Lower lobe of right lung (tissue), 2 donors: ENCODE measurements at regions not wholly inside any gene's neighbourhood (a gene's known extent, or its start where the extent isn't known, plus 50 kb on each side); places are given as distances from the start of the nearest gene placed in this dataset.

ENCODE experiments used
- ATAC-seq, 2 donors: fragments of 200-7000 bp; cut with Tn5 transposase; one replicate each; pipeline ENCODE4 v1.9.1; 2020 to 2022; ENCODE audit warnings: mild to moderate bottlenecking in 2 of 2, moderate library complexity in 2 of 2
- DNase-seq: peaks from one replicate; pipeline ENCODE4 v3.0.0-alpha.2; 2020
- H3K27ac ChIP-seq: fragments of 200-600 bp; one replicate; pipeline ENCODE4 v1.8.0; 2022
- H3K27me3 ChIP-seq: fragments of 200-600 bp; one replicate; pipeline ENCODE4 v1.8.0; 2022; ENCODE audit warnings: low read depth
- H3K36me3 ChIP-seq: fragments of 200-600 bp; one replicate; pipeline ENCODE4 v1.8.0; 2022; ENCODE audit warnings: mild to moderate bottlenecking
- H3K4me1 ChIP-seq: fragments of 200-600 bp; one replicate; pipeline ENCODE4 v1.8.0; 2022
- H3K4me3 ChIP-seq: fragments of 200-600 bp; one replicate; pipeline ENCODE4 v1.8.0; 2022; ENCODE audit warnings: mild to moderate bottlenecking
- H3K9me3 ChIP-seq: fragments of 200-600 bp; one replicate; pipeline ENCODE4 v1.8.0; 2022
- intact Hi-C: fragments of 100-400 bp; cut with DNase I; formaldehyde crosslinking; loops from one replicate; pipeline ENCODE4 v1.11.0; 2022
- TF ChIP-seq, protein P1 (sequence below): fragments of 200-600 bp; IDR thresholded peaks from one replicate; pipeline ENCODE4 v1.8.0; 2022; ENCODE audit warnings: antibody characterized with exemption, mild to moderate bottlenecking
- donor health status: DM: no; HTN: yes; CAD: no; lungs with severe emphysema.

DNA sequence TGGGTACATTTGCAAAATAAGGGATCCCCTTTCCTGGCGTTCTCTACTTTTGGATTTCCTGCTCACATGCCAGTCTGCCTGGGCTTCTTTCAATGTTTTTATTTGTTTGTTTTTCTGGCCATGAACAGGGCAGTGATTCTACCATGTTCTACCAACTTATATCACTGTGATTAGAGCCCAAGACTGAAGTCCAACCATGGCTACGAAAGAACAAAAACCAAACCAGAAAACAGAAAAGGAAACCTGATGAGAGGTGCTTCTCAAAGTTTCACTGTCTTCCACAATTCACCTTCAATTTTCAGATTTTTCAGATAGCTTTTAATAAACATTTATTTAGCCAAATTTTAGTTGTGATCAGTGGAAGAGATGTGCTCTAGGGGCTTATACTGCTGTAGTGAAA lies 187.6 kb upstream of the TACR3 start:
- Histone ChIP-seq H3K27me3 (no peaks in the 10 kb centered on the region), H3K4me3 (no peak overlapping the region), H3K9me3 (no peaks in the 10 kb centered on the region), H3K36me3 (no peaks in the 10 kb centered on the region), H3K27ac (no peak overlapping the region), H3K4me1 (no peaks in the 10 kb centered on the region)
- no peak for ATAC-seq
- TF ChIP-seq, protein P1, sequence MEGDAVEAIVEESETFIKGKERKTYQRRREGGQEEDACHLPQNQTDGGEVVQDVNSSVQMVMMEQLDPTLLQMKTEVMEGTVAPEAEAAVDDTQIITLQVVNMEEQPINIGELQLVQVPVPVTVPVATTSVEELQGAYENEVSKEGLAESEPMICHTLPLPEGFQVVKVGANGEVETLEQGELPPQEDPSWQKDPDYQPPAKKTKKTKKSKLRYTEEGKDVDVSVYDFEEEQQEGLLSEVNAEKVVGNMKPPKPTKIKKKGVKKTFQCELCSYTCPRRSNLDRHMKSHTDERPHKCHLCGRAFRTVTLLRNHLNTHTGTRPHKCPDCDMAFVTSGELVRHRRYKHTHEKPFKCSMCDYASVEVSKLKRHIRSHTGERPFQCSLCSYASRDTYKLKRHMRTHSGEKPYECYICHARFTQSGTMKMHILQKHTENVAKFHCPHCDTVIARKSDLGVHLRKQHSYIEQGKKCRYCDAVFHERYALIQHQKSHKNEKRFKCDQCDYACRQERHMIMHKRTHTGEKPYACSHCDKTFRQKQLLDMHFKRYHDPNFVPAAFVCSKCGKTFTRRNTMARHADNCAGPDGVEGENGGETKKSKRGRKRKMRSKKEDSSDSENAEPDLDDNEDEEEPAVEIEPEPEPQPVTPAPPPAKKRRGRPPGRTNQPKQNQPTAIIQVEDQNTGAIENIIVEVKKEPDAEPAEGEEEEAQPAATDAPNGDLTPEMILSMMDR = no peak
- intact Hi-C loops = no loop called here
- DNase-seq = no peak

DNA sequence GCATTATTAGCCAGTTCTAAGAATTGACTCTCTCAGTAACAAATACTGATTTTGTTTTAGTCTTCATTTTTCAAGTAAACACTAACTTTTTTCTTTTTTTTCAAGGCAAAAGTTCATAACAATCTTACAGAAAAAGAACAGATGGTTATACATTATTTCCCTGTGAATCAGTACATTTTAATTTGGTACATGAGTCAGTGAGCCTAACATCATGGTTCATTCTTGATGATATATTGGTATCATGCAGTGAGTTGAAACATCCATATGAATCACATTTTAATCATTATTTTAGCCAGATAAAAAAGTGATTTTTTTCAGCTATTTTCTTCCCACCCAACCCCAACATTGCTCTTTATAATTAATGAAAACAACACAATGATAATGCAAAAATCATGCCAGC lies 184.3 kb upstream of the TACR3 start:
- no peak for DNase-seq

DNA sequence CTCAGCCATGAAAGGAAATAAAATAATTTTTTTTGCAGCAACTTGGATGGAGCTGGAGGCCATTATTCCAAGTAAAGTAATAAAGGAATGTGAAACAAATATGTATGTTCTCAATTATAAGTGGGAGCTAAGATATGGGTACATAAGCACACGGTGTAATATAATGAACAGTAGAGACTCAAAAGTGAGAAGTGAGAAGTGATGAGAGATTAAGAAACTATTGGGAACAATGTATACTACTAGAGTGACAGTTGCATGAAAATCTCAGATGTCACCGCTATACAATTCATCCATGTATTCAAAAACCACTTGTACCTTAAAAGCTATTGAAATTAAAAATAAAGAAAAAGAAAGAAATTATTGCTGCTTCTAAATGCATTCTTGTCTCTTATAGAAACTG lies 182.9 kb upstream of the TACR3 start:
- Histone ChIP-seq H3K27me3 (no peaks in the 10 kb centered on the region), H3K27ac (no peak overlapping the region), H3K9me3 (no peaks in the 10 kb centered on the region), H3K36me3 (no peaks in the 10 kb centered on the region), H3K4me1 (no peaks in the 10 kb centered on the region), H3K4me3 (no peak overlapping the region)
- intact Hi-C loops = no loop called here
- no peak for DNase-seq
- no peak for ATAC-seq
- TF ChIP-seq, protein P1 = no peak

More for the DNA sequence above, 184.3 kb upstream of the TACR3 start:
- intact Hi-C loops = no loop called here
- TF ChIP-seq, protein P1 = no peak
- Histone ChIP-seq H3K9me3 (no peaks in the 10 kb centered on the region), H3K27me3 (no peaks in the 10 kb centered on the region), H3K27ac (no peak overlapping the region), H3K4me3 (no peak overlapping the region), H3K36me3 (no peaks in the 10 kb centered on the region), H3K4me1 (no peaks in the 10 kb centered on the region)
- ATAC-seq = no peak

DNA sequence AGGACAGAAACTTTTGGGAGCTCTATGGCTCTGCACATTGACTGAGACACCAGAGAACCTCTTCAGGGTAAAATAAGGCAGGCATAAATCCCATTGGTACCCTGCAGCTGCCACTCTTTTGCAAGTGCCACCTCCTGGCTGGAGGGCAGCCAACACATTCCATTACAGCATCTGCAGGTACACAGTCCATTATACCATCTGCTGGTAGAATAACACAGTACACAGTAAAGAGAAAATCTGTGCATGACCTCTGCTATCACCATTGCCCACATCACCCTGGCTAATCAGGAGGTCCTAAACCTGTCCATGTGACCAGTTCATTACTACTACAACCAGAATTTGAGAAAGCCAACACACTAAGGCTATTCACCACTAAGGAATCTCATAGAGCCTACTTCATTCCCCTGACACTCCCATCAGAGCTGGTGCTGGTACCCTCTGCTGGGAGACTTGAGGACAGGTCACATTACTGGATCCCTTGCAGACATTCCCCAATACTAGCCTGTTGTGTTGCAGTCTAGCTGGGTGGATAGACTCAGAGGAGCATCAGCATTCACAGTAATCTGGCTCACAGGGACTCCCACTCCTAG lies 176.2 kb upstream of the TACR3 start:
- Histone ChIP-seq H3K27me3 (no peaks in the 10 kb centered on the region), H3K9me3 (peaks cover 7% of the 10 kb centered on the region), H3K36me3 (no peaks in the 10 kb centered on the region), H3K4me1 (no peaks in the 10 kb centered on the region), H3K4me3 (no peak overlapping the region), H3K27ac (no peak overlapping the region)
- intact Hi-C loops = no loop called here
- no peak for ATAC-seq
- TF ChIP-seq, protein P1 = no peak
- no peak for DNase-seq

DNA sequence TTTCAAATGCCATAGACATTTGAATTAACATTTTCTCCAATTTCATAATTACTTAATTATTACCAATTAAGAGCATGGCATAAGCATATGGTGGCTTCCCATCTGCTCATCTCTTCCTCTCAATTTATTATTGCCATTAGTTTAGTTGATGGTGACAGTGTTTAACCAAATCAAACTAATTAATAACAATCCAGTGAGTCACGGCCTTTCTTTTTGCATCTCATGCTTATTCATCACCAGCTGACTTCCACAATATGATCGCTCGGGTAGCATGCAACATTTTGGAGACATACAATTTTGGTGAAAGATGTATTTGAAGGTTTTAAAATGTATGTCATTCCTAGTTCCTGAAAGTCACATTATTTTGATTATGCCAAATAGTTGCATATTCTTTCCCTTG lies 172.8 kb upstream of the TACR3 start:
- intact Hi-C loops = no loop called here
- H3K9me3 ChIP-seq = peaks cover 7% of the 10 kb centered on the region
- H3K27ac ChIP-seq = no peak overlapping the region
- H3K36me3 ChIP-seq = no peaks in the 10 kb centered on the region
- no peaks in the 10 kb centered on the region for H3K4me1 ChIP-seq
- H3K4me3 ChIP-seq = no peak overlapping the region
- H3K27me3 ChIP-seq = no peaks in the 10 kb centered on the region
- ATAC-seq (no peak), DNase-seq (no peak)
- TF ChIP-seq, protein P1 = no peak

DNA sequence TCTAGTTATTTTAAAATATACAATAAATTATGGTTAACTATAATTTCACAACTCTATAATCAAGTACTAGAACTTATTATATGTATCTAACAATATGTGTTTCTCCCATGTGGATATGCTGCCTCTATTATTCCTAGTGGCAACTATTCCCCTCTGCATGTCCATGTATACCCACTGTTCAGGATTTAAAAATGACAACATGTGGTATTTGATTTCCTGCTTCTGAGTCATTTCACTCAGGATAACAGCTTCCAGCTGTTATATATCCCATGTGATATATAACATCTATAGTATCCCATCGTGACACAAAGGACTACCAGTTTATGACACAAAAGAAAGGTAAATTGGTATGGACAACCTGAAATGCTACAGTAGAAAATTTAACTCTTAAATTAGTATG lies 167.4 kb upstream of the TACR3 start:
- H3K36me3 ChIP-seq = no peaks in the 10 kb centered on the region
- H3K27ac ChIP-seq = no peak overlapping the region
- H3K27me3 ChIP-seq = no peaks in the 10 kb centered on the region
- no peaks in the 10 kb centered on the region for H3K4me1 ChIP-seq
- no peak overlapping the region for H3K4me3 ChIP-seq
- TF ChIP-seq, protein P1 = no peak
- intact Hi-C loops = no loop called here
- no peak for DNase-seq
- no peaks in the 10 kb centered on the region for H3K9me3 ChIP-seq
- no peak for ATAC-seq
